OCI-LY7 (cell line): ENCODE measurements at regions not wholly inside any gene's neighbourhood (a gene's known extent, or its start where the extent isn't known, plus 50 kb on each side); places are given as distances from the start of the nearest gene placed in this dataset.

Experiments
- BruUV-seq: library from RNA; stranded (reverse); fragments of 400-500 nt; replicated peaks from 2 replicates; lab custom pipeline; 2021; lab: Mats Ljungman, UMichigan
- CTCF ChIA-PET: fragments of 300-600 bp; sonication (Branson Sonifier 250); formaldehyde crosslinking; loops from one replicate; lab custom pipeline; 2022; ENCODE audit warnings: antibody characterized with exemption; ENCODE audit not compliant: unreplicated experiment; lab: Charles Lee
- POLR2A ChIA-PET: fragments of 300-600 bp; sonication (Branson Sonifier 250); formaldehyde crosslinking; loops from one replicate; lab custom pipeline; 2022; ENCODE audit warnings: antibody characterized with exemption; lab: Charles Lee
- DNase-seq: peaks from one replicate; pipeline ENCODE4 v3.0.0-alpha.2; 2015; ENCODE audit warnings: low spot score
- H2AFZ ChIP-seq: fragments of 200-600 bp; sonication (generic), shearing (Covaris generic); 2 replicates; pipeline ENCODE4 v1.6.1; 2014; ENCODE audit warnings: mild to moderate bottlenecking, antibody characterized with exemption, low read length, moderate library complexity
- H3K27ac ChIP-seq: fragments of 200-600 bp; sonication (generic); 2 replicates; pipeline ENCODE4 v1.5.1; 2014; ENCODE audit warnings: mixed run types, low read depth, mild to moderate bottlenecking, moderate library complexity, low read length, inconsistent platforms; ENCODE audit not compliant: poor library complexity, severe bottlenecking
- H3K36me3 ChIP-seq: fragments of 200-600 bp; sonication (generic); 2 replicates; pipeline ENCODE4 v1.6.1; 2014; ENCODE audit warnings: mild to moderate bottlenecking, antibody characterized with exemption, low read length, moderate library complexity, mixed read lengths; ENCODE audit not compliant: insufficient read depth
- H3K4me1 ChIP-seq: fragments of 200-600 bp; sonication (generic); 2 replicates; pipeline ENCODE4 v1.5.1; 2014; ENCODE audit warnings: mild to moderate bottlenecking, low read length; ENCODE audit not compliant: insufficient read depth, poor library complexity, severe bottlenecking
- H3K4me2 ChIP-seq: fragments of 200-600 bp; sonication (generic); 2 replicates; pipeline ENCODE4 v1.6.1; 2014; ENCODE audit warnings: mild to moderate bottlenecking, low read length
- H3K4me3 ChIP-seq: fragments of 200-600 bp; sonication (generic); 2 replicates; pipeline ENCODE4 v1.5.1; 2014; ENCODE audit warnings: mild to moderate bottlenecking, low read depth, low read length; ENCODE audit not compliant: poor library complexity, severe bottlenecking
- H3K79me2 ChIP-seq: fragments of 200-600 bp; sonication (generic); 2 replicates; pipeline ENCODE4 v1.6.1; 2016; ENCODE audit warnings: low read depth, mild to moderate bottlenecking, low read length, moderate library complexity, mixed read lengths; ENCODE audit not compliant: insufficient read depth
- H3K9me2 ChIP-seq: fragments of 200-600 bp; sonication (generic); 2 replicates; pipeline ENCODE4 v1.6.1; 2016; ENCODE audit warnings: mild to moderate bottlenecking, low read length, mixed read lengths; ENCODE audit not compliant: insufficient read depth
- H3K9me3 ChIP-seq: fragments of 200-600 bp; sonication (generic); 2 replicates; pipeline ENCODE4 v1.6.1; 2014; ENCODE audit warnings: mild to moderate bottlenecking, mixed run types, low read length, mixed read lengths
- H4K20me1 ChIP-seq: fragments of 200-600 bp; sonication (generic); 2 replicates; pipeline ENCODE4 v1.6.1; 2014; ENCODE audit warnings: mild to moderate bottlenecking, antibody characterized with exemption, low read length, moderate library complexity, mixed read lengths; ENCODE audit not compliant: insufficient read depth
- CTCF ChIP-seq: fragments of 200-600 bp; sonication (generic); conservative IDR thresholded peaks from 2 replicates; pipeline ENCODE4 v1.5.1; 2014; ENCODE audit warnings: mild to moderate bottlenecking, antibody characterized with exemption, low read length, moderate library complexity, mixed read lengths
- EZH2phosphoT487 ChIP-seq: fragments of 200-600 bp; sonication (generic); IDR thresholded peaks from 2 replicates; pipeline ENCODE4 v1.6.1; 2018; ENCODE audit warnings: low read depth, borderline replicate concordance, mild to moderate bottlenecking, mixed run types, antibody characterized with exemption, low read length, moderate library complexity, mixed read lengths
- intact Hi-C: fragments of 100-400 bp; cut with micrococcal nuclease; formaldehyde crosslinking; loops from one replicate; pipeline ENCODE4 v1.10.0; 2022; ENCODE audit not compliant: unreplicated experiment

GRCh38 chr1:143721024-143721373 lies 250.8 kb downstream of the FAM72C start:
- Histone ChIP-seq H3K79me2 (no peaks in the 10 kb centered on the region), H3K27ac (no peak overlapping the region)
- BruUV-seq: no TSS peak

GRCh38 chr1:143720087-143721023 lies 251.4 kb downstream of the FAM72C start:
- intact Hi-C loops: no loop called here
- no peaks in the 10 kb centered on the region for H4K20me1 ChIP-seq
- H3K4me3 ChIP-seq: no peak overlapping the region
- ChIA-PET CTCF (no interaction called here), POLR2A (no interaction called here)
- BruUV-seq: no TSS peak
- H3K9me2 ChIP-seq: no peaks in the 10 kb centered on the region
- H3K4me1 ChIP-seq: no peaks in the 10 kb centered on the region
- TF ChIP-seq CTCF (no peak), EZH2phosphoT487 (no peak)
- H3K4me2 ChIP-seq: no peak overlapping the region
- no peak overlapping the region for H2AFZ ChIP-seq
- no peak overlapping the region for H3K27ac ChIP-seq
- no peaks in the 10 kb centered on the region for H3K79me2 ChIP-seq
- no peaks in the 10 kb centered on the region for H3K9me3 ChIP-seq
- no peak for DNase-seq
- no peaks in the 10 kb centered on the region for H3K36me3 ChIP-seq

More at GRCh38 chr1:143721024-143721373, 250.8 kb downstream of the FAM72C start:
- Histone ChIP-seq H4K20me1 (no peaks in the 10 kb centered on the region), H3K4me3 (no peak overlapping the region), H2AFZ (no peak overlapping the region), H3K4me2 (no peak overlapping the region), H3K36me3 (no peaks in the 10 kb centered on the region), H3K4me1 (no peaks in the 10 kb centered on the region), H3K9me2 (no peaks in the 10 kb centered on the region), H3K9me3 (no peaks in the 10 kb centered on the region)
- ChIA-PET POLR2A (no interaction called here), CTCF (no interaction called here)
- TF ChIP-seq EZH2phosphoT487 (no peak), CTCF (no peak)
- intact Hi-C loops: no loop called here
- DNase-seq: no peak

GRCh38 chr1:143718524-143718923 lies 253.3 kb downstream of the FAM72C start:
- Histone ChIP-seq H3K9me3 (no peaks in the 10 kb centered on the region), H3K9me2 (no peaks in the 10 kb centered on the region), H3K4me1 (no peaks in the 10 kb centered on the region), H3K36me3 (no peaks in the 10 kb centered on the region), H2AFZ (no peak overlapping the region), H3K79me2 (no peaks in the 10 kb centered on the region), H3K27ac (no peak overlapping the region), H3K4me3 (no peak overlapping the region), H3K4me2 (no peak overlapping the region), H4K20me1 (no peaks in the 10 kb centered on the region)
- intact Hi-C loops: no loop called here
- TF ChIP-seq CTCF (no peak), EZH2phosphoT487 (no peak)
- no peak for DNase-seq
- CTCF ChIA-PET: no interaction called here
- POLR2A ChIA-PET: no interaction called here
- BruUV-seq: no TSS peak
